Colon (tissue), 2 donors: ENCODE measurements at regions not wholly inside any gene's neighbourhood (a gene's known extent, or its start where the extent isn't known, plus 50 kb on each side); places are given as distances from the start of the nearest gene placed in this dataset.

Source experiments
- FAIRE-seq: peaks from 2 replicates; lab custom pipeline; 2012; peaks lifted over from hg19 to GRCh38; lab: Jason Lieb, UNC
- donor health status: control.
- donor health status: control.

DNA sequence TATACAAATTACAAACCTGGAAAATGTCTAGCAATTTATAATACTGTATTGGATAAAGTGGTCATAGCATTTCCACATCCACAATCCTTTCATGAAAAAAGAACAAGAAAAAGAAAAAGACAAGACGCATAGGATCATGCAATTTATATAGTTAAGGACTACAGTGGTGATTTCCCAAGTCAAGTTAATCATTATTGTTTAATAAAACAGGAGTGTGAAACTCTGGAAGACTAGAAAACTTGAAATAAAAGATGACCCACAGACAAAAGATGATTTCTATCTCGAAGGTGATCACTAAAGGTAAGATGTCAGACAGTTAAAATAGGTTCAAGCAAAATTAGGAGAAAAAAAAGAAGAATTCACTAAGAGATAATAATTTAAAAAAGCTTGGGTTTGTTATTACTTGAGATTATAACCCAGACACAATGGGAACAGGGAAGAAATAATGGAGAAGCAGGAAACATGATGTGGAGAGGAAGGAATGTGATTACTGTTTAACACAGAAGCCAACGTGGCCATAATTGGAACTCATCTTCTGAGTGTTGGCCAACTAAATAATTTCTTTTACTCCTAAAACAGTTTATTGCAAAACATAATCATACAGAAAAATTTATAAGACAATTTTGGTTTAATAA lies 441.2 kb upstream of the ANO3 start:
- no peak for FAIRE-seq

DNA sequence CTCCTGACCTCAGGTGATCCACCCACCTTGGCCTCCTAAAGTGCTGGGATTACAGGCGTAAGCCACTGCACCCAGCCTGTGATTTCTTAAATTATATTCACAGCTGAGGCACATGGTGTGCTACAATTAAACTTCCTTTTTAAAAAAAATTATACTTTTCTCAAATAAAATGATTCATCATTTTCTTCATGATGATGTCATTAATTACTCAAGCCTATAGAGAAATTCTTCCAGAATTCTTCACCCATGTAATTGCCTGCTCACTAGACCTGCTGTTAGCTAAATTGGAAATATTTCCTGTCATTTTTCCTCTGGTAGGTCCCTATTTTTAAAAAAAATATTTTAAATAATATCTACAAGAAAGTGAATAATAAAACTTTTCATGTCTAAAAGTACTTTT lies 440.0 kb upstream of the ANO3 start:
- FAIRE-seq: no peak

DNA sequence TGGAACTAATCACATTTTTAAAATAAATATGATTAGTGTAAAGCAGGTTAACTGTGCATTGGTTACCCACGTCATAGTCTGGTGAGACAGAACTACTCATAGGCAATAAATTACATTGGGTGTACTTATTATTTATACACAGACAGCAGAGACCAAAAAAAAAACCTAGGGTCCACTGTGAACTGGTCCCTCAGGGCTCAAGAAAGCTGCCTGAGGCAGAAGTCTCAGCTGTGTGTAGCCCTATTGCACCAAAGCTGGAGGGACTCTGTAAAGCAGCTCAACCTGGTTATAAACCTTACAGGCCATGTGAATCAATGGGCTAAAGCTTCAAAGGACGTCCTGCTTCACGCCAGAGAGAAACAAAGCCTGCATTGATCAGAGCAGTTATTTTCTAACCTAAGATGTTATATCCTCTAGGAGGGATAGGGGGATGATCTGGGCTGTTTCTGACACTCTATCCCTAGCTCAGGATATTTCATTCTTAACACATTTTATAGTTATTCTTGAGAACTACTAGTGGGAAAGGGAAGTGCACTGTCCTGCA lies 432.2 kb upstream of the ANO3 start:
- no peak for FAIRE-seq

DNA sequence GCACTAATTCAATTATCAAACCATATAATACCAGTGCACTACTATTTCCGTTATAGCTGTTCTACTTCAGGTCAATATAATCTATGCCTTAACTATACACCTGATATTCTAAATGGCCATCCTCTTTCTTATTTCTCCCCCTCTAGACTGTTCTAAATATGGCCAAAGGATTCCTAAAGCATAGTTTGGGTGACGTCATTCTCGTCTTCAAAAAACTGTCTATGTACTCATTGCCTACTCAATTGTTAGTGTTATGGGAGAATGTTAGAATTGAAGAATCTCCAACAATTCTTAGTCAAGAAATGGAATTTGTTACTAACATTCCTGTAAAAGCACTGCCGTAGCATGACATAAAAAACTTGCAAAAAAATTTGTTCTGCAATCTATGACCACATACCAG lies 431.1 kb upstream of the ANO3 start:
- FAIRE-seq: no peak

DNA sequence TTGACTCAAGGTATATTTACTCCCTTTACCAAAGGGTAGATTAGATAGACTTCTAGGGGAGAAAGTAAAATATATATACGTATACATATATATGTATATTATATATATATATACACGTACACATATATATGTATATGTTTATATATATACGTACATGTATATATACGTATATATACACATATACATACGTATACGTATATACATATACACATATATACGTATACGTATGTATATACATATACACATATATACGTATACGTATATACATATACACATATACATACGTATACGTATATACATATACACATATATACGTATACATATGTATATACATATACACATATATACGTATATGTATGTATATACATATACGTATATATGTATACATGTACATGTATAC lies 430.5 kb upstream of the ANO3 start:
- no peak for FAIRE-seq

DNA sequence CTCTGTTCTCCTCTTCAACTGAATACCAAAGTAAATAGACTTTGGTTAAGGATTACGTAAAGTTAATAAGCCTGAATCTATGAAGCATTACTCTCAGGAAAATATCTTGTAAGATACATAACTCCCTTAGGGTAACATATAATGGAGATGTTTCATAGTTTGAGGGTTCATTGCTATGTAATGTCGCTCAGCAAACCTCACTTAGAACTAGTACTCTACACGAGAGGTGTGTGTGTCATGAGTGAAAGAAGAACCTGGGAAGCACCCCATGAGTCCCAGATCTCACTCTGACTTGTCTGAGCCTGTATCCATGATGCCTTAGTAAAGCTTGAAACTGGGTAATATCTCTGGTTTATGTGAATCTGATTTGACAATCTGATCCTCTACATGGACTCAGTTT lies 429.5 kb upstream of the ANO3 start:
- FAIRE-seq: no peak

DNA sequence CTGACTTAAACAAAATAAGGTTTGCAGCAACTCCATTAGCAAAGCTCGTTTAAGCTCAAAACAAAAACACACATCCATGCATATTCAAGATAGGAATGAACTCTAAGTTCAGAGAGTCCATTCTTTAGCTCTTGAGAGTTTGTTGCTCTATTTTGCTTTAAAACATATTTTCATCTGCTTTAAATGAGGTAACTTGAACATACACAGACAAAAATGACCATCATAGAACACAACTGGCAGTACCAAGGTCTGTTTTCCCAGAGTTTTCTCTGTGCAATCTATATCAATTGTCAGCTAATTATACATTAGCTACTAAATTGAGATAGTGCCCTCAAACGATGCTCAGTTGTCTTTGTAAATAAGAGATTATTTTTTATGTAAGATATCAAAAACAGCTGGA lies 423.2 kb upstream of the ANO3 start:
- FAIRE-seq: no peak

DNA sequence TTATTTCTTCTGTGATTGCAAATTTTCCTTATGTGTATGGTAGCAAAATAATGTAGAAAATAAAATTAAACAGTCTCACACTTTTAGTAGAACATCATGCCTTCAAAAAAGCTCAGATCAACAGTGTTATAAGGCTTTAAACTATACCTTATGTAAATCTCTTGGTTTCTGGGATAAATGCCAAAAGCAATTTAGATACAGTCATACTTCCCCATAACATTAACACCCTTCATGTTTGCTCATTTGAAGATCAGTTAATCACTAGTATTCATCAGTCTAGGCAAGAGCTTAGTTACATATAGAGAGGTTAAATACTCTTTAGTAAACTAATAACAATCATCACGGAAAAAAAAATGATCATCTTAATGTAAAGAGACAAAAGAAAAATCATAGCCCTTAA lies 421.8 kb upstream of the ANO3 start:
- no peak for FAIRE-seq

DNA sequence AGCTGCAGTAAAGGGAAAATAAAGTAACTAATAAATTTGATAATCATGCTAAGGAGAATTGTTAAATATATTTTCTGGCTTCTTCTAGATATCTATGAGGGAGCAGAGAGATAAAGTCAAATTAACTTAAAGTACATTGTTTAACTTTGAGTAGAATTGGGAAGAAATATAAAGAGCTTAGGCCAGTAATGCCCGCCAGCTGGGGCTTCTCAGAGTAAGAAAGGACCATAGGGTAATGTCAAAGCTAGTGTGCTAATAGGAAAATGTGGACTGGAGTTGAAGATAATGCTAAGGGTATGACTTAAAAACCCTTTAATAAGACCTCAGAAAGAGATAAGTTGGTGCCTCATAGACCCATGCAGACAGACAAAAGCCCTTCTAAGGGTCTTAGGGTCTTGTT lies 411.6 kb upstream of the ANO3 start:
- FAIRE-seq: no peak

DNA sequence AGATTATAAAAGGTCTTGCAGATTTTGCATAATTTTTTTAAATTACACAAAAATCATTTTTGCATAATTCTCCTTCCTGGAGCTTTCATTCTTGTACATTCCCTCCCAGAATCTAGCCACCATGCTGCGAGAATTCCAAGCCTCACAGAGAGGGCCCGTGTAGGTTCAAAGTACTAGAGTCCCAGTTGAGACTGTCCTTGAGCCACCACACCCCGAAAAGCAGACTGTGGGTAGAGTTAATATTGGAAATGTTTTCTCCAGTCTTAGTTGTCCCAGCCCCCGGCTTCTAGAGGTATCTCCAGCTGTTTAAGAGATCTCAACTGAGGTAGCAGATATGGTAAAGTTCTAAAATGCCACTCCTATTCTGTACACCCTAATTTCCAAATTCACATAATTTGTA lies 407.3 kb upstream of the ANO3 start:
- FAIRE-seq: no peak

DNA sequence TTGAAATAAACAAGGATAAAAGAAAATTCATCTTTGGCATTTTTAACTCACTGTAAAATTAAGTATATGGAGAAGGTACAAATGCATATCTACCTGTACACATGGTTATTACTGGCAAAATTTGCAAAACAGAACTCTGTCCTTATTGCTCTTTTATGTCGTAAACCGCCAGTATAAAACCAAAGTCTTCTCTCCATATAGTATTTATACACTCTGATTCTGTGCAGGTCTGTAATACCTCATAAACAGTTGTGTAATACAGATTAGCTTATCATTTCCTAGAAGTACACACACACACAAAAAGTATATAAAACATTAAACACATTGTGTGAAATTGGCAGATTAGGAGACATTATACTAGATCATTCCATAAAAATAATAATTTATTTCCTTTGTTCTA lies 406.6 kb upstream of the ANO3 start:
- peak; percentile 60 for FAIRE-seq

DNA sequence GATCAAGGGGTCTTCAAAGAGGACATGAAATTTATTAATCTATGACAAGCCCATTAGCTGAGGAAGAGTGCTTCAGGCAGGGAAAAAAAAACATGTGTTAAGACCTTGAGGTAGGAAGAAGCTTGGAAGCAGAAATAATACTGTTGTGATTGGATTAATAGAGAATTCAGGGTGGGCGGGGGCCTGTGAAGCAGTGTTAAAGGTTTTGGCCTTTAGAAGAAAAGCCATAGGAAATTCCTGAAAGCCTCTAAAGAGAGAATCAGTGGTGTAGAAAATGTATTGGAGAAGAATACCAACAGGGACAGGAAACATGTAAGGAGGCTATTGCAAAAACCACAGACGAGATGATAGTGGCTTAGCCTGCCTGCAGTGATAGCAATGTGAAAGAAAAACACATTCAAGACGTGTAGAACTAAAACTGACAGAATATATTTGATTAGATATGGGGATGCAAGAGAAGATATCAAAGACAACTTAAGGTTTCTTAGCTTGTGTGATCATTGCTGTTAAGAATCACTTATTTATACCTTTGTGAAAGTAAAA lies 404.4 kb upstream of the ANO3 start:
- no peak for FAIRE-seq

DNA sequence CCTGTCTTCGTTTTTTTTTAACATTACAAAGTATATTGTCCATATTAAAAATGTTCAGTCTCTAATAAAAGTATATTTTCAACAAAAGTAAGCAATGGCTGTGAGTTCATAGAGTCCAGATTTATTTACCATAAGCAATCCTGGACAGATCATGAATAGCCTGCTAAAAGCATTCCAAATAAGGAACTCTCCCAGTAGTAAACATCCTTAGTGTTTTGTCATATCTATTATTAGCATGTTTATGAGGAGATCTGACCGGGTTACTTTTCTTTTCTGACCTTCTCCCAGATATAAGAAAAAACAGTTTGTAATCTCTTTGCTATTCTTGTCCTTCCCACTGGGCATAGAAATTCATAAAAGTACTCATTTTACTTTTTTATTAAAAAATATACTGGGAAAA lies 403.9 kb upstream of the ANO3 start:
- no peak for FAIRE-seq

DNA sequence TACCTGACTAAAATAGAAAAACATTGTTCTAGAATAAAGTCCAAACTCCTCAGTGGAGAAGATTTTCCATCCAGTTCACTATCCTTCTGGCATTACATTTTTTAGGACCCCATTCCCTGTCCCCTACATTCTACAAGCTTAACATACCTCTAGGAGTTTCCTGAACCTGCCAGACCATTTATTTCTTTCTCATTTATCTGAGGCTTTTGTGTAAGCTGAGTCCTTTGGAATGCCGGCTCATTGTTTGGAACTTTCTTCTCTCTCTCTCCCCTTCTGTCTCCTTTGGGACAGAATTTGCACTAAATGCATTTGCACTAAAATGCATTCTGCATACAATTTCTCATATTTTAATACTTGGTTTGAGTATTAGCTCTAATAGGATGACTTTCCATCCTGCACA lies 393.0 kb upstream of the ANO3 start:
- FAIRE-seq: no peak

DNA sequence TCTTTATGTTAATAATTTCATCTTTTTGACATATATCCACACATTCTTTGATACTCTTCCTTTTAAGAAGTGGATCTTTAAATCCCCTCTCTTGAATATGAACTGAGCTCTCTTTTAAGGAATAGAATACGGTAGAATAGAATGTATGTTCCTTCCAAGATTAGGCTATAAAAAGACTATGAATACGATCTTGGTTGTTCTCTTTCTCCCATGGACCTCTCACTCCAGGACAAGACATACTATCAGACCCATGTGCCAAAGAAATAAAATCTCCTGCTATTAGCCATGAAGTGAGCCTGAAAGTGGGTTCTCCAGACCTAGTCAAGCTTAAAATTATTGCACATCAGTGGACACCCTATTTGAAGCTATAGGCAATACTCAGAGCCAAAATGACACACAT lies 392.2 kb upstream of the ANO3 start:
- no peak for FAIRE-seq

DNA sequence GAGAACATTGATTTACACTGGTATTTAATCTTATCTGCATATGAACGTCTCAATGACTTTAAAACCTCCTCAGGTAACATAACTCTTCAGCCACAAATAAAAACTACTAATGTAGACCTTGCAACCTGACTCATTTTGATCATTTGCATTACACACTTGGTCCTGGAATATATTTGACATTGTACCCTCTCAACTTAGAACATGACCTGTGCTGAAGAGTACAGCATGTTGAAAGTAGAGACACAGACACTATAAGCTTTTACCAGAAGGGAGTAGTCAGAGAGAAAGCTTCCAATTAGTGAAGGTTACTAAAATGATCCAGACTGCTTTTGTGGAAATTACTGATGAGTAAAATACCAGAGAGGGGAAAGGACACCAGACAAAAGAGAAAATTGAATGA lies 390.6 kb upstream of the ANO3 start:
- no peak for FAIRE-seq

DNA sequence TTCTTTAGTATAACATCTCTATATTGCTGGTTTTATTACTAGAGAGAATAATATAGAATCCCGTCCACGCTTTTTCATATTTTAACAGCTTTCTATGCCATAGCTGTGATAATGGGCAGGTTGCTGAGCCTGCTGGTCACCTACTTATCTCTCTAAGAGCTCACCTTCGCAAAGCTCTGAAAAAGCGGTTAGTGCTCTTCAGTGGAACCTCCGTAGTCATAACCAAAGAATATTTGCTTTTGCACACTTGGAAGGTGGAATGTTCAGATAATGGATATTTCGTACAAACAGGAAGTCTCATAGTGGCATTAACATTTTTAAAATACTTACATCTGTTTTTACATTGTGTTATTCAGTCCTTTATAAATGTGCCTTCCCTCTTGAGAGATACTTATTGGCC lies 388.9 kb upstream of the ANO3 start:
- no peak for FAIRE-seq

DNA sequence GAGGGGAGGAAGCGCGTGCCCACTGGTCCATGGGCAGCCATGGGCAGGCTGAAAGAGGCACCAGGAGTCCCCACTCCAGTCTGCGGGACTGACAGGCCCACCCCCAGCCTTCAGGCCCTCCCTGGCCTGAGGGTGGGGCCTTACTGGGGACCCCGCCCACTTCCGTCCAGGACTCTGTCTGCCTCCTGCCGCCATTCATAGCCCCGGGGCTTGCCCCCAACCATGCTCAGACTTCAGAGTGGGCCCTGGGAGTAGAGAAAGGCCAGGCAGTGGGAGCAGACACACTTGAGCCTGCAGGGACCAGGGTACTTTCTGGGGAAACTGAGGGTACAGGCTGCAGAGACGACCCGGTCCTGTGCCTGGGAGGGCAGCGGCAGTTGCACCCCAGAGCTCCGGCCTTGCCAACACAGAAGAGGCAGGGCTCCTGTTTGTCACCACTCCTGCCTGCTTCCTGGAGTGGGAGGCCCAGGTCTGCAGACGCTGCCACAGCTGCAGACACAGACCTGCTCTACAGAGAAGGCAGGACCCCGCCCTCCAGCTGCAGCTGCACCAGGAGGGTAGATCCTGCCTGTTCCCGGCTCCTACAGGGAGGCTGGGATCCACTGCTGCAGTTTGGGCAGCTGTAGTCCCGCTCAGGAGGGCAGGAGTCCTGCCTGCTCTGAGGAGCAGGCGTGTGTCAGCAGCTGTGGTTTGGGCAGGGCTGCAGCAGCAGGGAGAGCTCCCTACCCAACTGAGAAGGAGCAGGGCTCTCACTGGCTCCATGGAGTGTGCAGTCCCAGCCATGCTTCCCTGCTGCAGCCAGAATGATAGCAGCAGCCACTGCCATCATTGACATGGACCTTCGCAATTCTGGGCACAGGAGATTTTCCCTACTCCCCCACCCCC lies 387.9 kb upstream of the ANO3 start:
- FAIRE-seq: no peak

DNA sequence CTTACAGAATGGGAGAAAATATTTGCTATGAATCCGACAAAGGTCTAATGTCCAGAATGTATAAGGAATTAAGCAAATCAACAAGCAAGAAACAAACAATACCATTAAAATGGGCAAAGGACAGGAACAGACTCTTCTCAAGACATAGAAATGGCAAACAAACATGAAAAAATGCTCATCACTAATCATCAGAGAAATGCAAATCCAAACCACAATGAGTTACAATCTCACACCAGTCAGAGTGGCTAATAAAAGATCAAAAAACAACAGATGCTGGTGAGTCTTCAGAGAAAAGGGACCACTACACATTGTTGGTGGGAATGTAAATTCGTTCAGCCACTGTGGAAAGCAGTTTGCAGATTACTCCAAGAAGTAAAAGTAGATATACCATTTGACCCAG lies 382.0 kb upstream of the ANO3 start:
- no peak for FAIRE-seq

DNA sequence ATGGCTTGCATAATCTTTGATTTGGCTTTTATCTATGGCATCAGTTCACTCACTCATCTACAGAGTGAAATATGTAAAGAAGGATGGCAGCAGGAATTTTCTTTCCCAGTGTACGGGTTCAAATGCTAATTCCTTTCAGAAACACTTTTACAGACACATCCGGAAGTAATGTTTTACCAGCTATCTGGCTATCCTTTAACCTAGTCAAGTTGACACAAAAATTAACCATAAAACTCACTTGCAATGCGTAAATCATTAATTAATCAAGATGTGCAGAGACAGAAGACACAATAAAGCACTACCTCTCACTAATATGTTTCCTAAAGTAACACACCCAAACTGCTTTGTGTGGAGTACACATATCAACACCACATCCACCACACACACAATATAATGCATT lies 378.9 kb upstream of the ANO3 start:
- FAIRE-seq: no peak

DNA sequence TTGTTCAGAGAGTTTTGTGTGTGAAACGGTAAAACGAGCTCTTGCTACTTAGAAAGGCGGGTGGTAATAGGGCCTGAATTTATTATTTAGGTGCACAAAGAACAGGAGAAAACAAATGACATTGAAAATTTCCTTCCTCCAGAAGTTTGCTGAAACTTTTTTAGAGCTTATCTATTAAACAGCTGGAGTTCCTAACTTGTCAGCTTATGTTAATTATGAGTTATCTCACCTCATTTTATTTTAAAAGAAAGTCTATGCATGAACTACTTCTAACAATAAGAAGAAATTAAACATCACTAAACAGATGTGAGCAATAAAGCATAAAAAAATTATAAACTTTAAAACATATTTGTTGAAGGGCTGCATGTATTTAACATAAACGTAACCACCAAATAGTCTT lies 373.9 kb upstream of the ANO3 start:
- no peak for FAIRE-seq

DNA sequence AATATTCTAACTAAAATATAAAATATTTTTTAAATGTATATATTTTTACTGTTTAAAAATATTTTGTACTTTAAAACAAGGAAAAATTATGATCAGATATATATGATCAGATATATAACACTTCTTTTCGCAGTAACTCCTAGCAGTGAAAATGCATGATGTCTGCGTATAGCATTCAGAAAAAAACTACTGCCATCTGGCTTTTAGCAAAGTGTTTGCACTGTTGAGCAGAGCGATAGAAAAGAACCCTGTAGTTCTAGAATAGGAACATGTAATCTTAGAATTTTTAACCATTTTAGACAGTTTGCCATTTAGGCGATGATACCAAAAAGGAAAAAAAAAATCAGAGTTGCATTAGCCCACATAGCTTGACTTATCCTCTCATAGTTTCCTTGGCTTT lies 370.4 kb upstream of the ANO3 start:
- FAIRE-seq: no peak

DNA sequence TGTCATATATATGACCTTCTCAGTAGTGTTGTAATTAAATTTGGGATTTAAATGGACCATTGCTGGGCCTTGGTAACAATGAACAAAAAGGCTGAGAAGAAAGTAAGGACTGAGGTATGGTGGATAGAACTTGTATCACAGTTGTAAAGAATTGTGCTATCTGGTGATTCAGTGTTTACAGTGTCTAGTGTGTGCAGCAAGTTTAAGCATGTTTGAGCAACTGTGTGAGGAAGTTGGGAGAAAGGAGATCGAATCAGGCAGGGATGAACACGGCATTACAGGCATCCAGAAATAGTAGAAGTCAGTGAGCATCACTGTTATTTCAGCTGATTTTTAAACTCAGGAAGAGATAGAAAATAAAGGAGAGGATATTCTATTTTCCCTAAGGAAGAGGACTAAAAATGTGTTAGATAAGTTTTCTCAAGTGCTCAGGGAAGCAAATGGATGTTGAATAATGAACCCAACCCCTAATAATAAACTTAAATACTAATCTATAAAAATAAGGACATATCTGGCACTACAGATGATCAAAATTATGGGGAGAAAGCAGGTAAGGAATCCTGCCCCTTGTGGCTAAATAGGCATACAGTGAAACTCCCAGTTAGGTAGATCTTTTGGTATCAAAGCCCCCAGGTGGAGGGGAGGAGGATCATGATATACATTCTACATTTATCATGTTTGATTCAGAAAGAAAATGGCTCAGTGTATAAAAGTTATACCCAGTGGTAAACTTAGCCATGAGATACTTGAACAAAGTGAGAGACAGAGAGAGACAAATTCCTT lies 361.0 kb upstream of the ANO3 start:
- no peak for FAIRE-seq
